Mammary epithelial cell (primary cell): ENCODE measurements at regions not wholly inside any gene's neighbourhood (a gene's known extent, or its start where the extent isn't known, plus 50 kb on each side); places are given as distances from the start of the nearest gene placed in this dataset.

Experiments used
- CTCF ChIP-seq, 2 donors: IDR thresholded peaks in 1 of 2; conservative IDR thresholded peaks in 1 of 2; 2 replicates each; pipeline ENCODE4 v1.5.1; 2011 to 2012; ENCODE audit warnings: inconsistent platforms in 2 of 2, low read length in 2 of 2, mild to moderate bottlenecking in 2 of 2, control low read depth in 1 of 2, low read depth in 1 of 2; ENCODE audit not compliant: insufficient read depth in 1 of 2; ENCODE audit errors: extremely low read depth in 1 of 2
- EZH2 ChIP-seq: IDR thresholded peaks from 2 replicates; pipeline ENCODE4 v1.6.1; 2012; ENCODE audit warnings: low read length, inconsistent platforms, borderline replicate concordance

GRCh38 chr13:26463296-26463695 lies 94.2 kb upstream of the WASF3 start:
- TF ChIP-seq EZH2, result no peak
- TF ChIP-seq CTCF (conservative IDR thresholded peaks at IDR 0.05 in 1 of 2, IDR thresholded peaks at IDR 0.05 in 1 of 2; ENCODE audit: extremely low read depth in 1 of 2, insufficient read depth in 1 of 2, low read depth in 1 of 2, low read length in 2 of 2), result no peak
